HFFc6 (cell line): ENCODE measurements at regions not wholly inside any gene's neighbourhood (a gene's known extent, or its start where the extent isn't known, plus 50 kb on each side); places are given as distances from the start of the nearest gene placed in this dataset.
"Not testable (repeated sequence)": the region's sequence is repeated elsewhere in the genome, so short reads cannot be mapped to it uniquely, and the experiment has no call there.

ENCODE experiments used
- DNase-seq: peaks from one replicate; pipeline ENCODE4 v3.0.0-alpha.2; 2018
- H3K27ac Mint-ChIP-seq: 2 replicates; pipeline ENCODE4 v1.8.0; 2020; ENCODE audit warnings: mild to moderate bottlenecking, mixed read lengths
- H3K27me3 Mint-ChIP-seq: 2 replicates; pipeline ENCODE4 v1.8.0; 2021; ENCODE audit warnings: mild to moderate bottlenecking, moderate library complexity, mixed read lengths; ENCODE audit not compliant: insufficient read depth
- H3K36me3 Mint-ChIP-seq: 2 replicates; pipeline ENCODE4 v1.8.0; 2021; ENCODE audit warnings: low read depth, mixed read lengths
- H3K4me1 Mint-ChIP-seq: 2 replicates; pipeline ENCODE4 v1.8.0; 2020; ENCODE audit warnings: low read depth, mixed read lengths
- H3K4me3 Mint-ChIP-seq: 2 replicates; pipeline ENCODE4 v1.8.0; 2020; ENCODE audit warnings: mild to moderate bottlenecking, moderate library complexity, mixed read lengths
- H3K9me3 Mint-ChIP-seq: 2 replicates; pipeline ENCODE4 v1.8.0; 2020; ENCODE audit warnings: mild to moderate bottlenecking, mixed read lengths
- CTCF ChIP-seq: fragments of 200-600 bp; sonication (generic); IDR thresholded peaks from 2 replicates; pipeline ENCODE4 v1.5.0; 2021; ENCODE audit warnings: antibody characterized with exemption, mild to moderate bottlenecking

DNA sequence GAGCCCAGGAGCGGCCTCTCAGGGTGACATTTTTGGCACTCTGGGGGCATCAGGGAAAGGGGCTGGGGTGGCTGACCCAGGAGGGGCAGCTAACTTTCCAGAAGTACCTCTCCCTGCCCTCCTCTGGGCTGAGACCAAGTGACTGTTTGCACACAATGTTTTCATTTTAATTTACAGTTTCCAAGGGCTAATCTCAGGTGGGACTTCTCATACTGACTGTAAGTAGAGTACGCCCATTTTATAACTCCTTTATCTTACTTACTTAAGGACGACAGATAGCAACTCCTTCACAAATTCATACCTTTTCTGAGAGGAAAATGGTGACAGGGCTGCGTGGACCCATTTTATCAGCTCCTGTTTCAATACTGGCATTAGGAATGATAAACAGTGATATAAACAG is 172.9 kb upstream of the EXOC2 start:
- no peak for DNase-seq
- TF ChIP-seq CTCF = no peak
- Mint-ChIP-seq H3K4me1 (peaks cover 5% of the 10 kb centered on the region; the same call in 1 of the 2 replicates), H3K4me3 (no peak overlapping the region), H3K27me3 (peaks cover 11% of the 10 kb centered on the region), H3K27ac (no peak overlapping the region), H3K9me3 (no peaks in the 10 kb centered on the region), H3K36me3 (no peaks in the 10 kb centered on the region)

DNA sequence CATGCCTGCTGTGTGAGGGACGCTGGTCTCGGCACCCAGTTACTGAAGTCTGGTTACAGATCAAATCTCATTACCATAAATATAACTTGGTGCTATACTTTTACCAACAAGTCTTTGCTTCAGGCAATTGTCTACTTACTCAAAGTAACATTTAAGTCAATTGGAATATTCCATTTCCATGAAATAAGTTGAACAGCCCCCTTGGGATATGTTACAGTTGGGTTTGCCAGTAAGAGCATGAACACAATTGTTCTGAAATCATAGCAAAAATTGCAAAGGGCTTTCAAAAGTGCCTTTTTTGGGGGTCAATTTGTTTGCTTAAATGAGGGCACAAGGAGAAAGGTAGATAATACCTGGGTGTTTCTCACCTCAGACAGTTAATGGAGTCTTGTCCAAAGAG is 170.9 kb upstream of the EXOC2 start:
- no peak for DNase-seq
- H3K4me1 Mint-ChIP-seq = peaks cover 5% of the 10 kb centered on the region; the same call in 1 of the 2 replicates
- H3K4me3 Mint-ChIP-seq = no peak overlapping the region
- peaks cover 2% of the 10 kb centered on the region for H3K27me3 Mint-ChIP-seq
- no peak for TF ChIP-seq CTCF
- no peaks in the 10 kb centered on the region for H3K36me3 Mint-ChIP-seq
- H3K27ac Mint-ChIP-seq = no peak overlapping the region
- peaks cover 3% of the 10 kb centered on the region; the same call in 1 of the 2 replicates for H3K9me3 Mint-ChIP-seq

- not testable (repeated sequence) for H3K9me3 Mint-ChIP-seq, H3K36me3 Mint-ChIP-seq, H3K27me3 Mint-ChIP-seq, H3K4me1 Mint-ChIP-seq, H3K27ac Mint-ChIP-seq, H3K4me3 Mint-ChIP-seq
- DNase-seq = peak; percentile 13
Observed at GRCh38 chr6:863127-863526, 170.2 kb upstream of the EXOC2 start.

DNA sequence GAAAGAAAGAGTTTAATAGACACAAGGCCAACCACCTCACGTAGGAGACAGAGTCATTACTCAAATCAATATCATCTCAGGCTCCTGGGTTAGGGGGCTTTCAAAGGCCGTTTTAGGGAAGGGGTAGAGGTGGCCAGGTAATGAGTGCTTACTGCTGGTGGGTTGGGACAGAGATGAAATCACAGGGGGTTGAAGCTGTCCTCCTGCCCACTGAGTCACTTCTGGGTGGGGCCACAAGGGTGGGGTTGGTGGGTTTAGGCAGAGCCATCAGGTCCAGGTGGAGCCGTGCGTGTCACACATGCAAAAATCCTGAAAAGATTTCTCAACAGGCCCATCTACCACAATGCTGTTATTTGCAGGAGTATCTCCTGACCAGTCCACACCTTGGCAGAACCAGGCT is 167.0 kb upstream of the EXOC2 start:
- TF ChIP-seq CTCF = no peak
- peaks cover 12% of the 10 kb centered on the region; the same call in 1 of the 2 replicates for H3K4me1 Mint-ChIP-seq
- H3K36me3 Mint-ChIP-seq = no peaks in the 10 kb centered on the region
- H3K9me3 Mint-ChIP-seq = peaks cover 3% of the 10 kb centered on the region; the same call in 1 of the 2 replicates
- H3K4me3 Mint-ChIP-seq = no peak overlapping the region
- DNase-seq = no peak
- H3K27ac Mint-ChIP-seq = no peak overlapping the region
- peaks cover 4% of the 10 kb centered on the region for H3K27me3 Mint-ChIP-seq

DNA sequence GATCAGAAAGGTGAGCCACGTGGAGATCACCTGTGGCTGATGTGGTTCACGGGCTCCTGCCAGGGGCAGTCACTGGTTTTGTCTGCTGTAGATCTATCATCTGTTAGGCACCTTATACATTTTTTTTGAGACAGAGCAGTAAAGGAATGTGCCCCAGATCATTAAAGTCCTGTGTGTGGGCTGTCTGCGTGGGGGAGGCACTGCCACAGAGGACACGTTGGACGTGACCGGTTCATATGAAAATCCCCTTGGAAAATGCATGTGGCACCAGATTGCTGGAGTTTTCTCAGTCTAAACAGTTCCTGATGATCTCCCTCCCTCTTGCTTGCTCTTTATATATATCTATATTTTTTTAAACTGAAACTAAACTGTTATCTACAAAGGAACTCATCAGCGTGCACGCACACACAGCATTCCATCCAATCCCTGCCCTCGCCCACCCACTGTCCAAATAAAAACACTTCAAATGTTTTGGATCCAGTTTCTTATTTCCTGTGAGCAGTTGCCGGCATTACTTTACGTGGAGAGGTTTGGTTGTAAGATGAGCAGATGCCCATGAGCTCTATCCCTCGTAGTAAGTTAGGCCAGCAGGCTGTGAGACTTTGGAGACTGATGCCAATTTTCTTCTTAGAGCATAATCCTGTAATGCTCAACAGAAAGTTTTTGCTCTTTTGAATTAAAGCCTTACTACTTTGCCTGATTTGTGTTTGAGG is 161.6 kb upstream of the EXOC2 start:
- peaks cover 8% of the 10 kb centered on the region for H3K27me3 Mint-ChIP-seq
- H3K27ac Mint-ChIP-seq = no peak overlapping the region; the same call in 1 of the 2 replicates
- peak overlapping the region; percentile 74 for H3K4me3 Mint-ChIP-seq
- no peak for TF ChIP-seq CTCF
- H3K9me3 Mint-ChIP-seq = peaks cover 3% of the 10 kb centered on the region; the same call in 1 of the 2 replicates
- H3K36me3 Mint-ChIP-seq = no peaks in the 10 kb centered on the region
- no peak for DNase-seq
- peaks cover 17% of the 10 kb centered on the region; the same call in 1 of the 2 replicates for H3K4me1 Mint-ChIP-seq

- not testable (repeated sequence) for H3K9me3 Mint-ChIP-seq, H3K27ac Mint-ChIP-seq, H3K27me3 Mint-ChIP-seq, H3K4me3 Mint-ChIP-seq, DNase-seq, H3K36me3 Mint-ChIP-seq
- H3K4me1 Mint-ChIP-seq = peaks cover 17% of the 10 kb centered on the region; the same call in 1 of the 2 replicates
Observed at GRCh38 chr6:852216-852615, 159.3 kb upstream of the EXOC2 start.
